ENCODE measurements at regions not wholly inside any gene's neighbourhood (a gene's known extent, or its start where the extent isn't known, plus 50 kb on each side); places are given as distances from the start of the nearest gene placed in this dataset.

- TF ChIP-seq JUND (IDR thresholded peaks at IDR 0.05) (no peak), CTCF (IDR thresholded peaks at IDR 0.05; ENCODE audit: low read depth, low read length, missing input control) (no peak), REST (IDR thresholded peaks at IDR 0.05) (no peak)
These were observed 130.1 kb upstream of the TNFAIP3 start for GRCh38 chr6:137736911-137737310.
